Stimulated activated effector memory CD8-positive, alpha-beta T cell treated with anti-CD3 and anti-CD28 coated beads, Interleukin-12 subunit alpha, Interleukin-12 subunit beta, amount 100 ng/mL, for 72 hours (primary cell): ENCODE measurements at regions not wholly inside any gene's neighbourhood (a gene's known extent, or its start where the extent isn't known, plus 50 kb on each side); places are given as distances from the start of the nearest gene placed in this dataset.

Experiments
- ATAC-seq: fragments of 150-1000 bp; cut with Tn5 transposase; 2 replicates; pipeline ENCODE4 v1.10.0; 2021
- DNase-seq, 2 donors: peaks; one replicate each; pipeline ENCODE4 v3.0.0; 2021 to 2022; ENCODE audit warnings: low spot score in 2 of 2
- H3K27ac Mint-ChIP-seq: one replicate; pipeline ENCODE4 v1.8.0; 2022; ENCODE audit warnings: mild to moderate bottlenecking, mixed read lengths
- H3K36me3 Mint-ChIP-seq: one replicate; pipeline ENCODE4 v1.8.0; 2022; ENCODE audit warnings: mild to moderate bottlenecking, mixed read lengths
- H3K4me1 Mint-ChIP-seq: one replicate; pipeline ENCODE4 v1.8.0; 2022; ENCODE audit warnings: mixed read lengths
- H3K4me3 Mint-ChIP-seq: one replicate; pipeline ENCODE4 v1.8.0; 2022; ENCODE audit warnings: mild to moderate bottlenecking, mixed read lengths
- H3K9me3 Mint-ChIP-seq: one replicate; pipeline ENCODE4 v1.8.0; 2022; ENCODE audit warnings: mixed read lengths

- DNase-seq: no peak
- H3K36me3 Mint-ChIP-seq: no peaks in the 10 kb centered on the region
- peaks cover 3% of the 10 kb centered on the region for H3K9me3 Mint-ChIP-seq
- no peak overlapping the region for H3K4me3 Mint-ChIP-seq
- no peaks in the 10 kb centered on the region for H3K4me1 Mint-ChIP-seq
- H3K27ac Mint-ChIP-seq: no peak overlapping the region
- no peak for ATAC-seq
These were observed 627.2 kb downstream of the PSAT1 start for GRCh38 chr9:78923966-78924659.

- Mint-ChIP-seq H3K4me1 (no peaks in the 10 kb centered on the region), H3K9me3 (peaks cover 3% of the 10 kb centered on the region), H3K27ac (no peak overlapping the region), H3K4me3 (no peak overlapping the region), H3K36me3 (no peaks in the 10 kb centered on the region)
- no peak for ATAC-seq
- no peak for DNase-seq
These were observed 630.4 kb downstream of the PSAT1 start for GRCh38 chr9:78927099-78927940.

- Mint-ChIP-seq H3K4me3 (no peak overlapping the region), H3K36me3 (no peaks in the 10 kb centered on the region), H3K4me1 (no peaks in the 10 kb centered on the region), H3K9me3 (peaks cover 6% of the 10 kb centered on the region), H3K27ac (no peak overlapping the region)
- DNase-seq: no peak
- no peak for ATAC-seq
These were observed 631.9 kb downstream of the PSAT1 start for GRCh38 chr9:78928625-78929405.

- ATAC-seq (no peak), DNase-seq (no peak)
- peaks cover 6% of the 10 kb centered on the region for H3K9me3 Mint-ChIP-seq
- no peaks in the 10 kb centered on the region for H3K36me3 Mint-ChIP-seq
- H3K4me1 Mint-ChIP-seq: no peaks in the 10 kb centered on the region
- H3K4me3 Mint-ChIP-seq: no peak overlapping the region
- H3K27ac Mint-ChIP-seq: no peak overlapping the region
These were observed 633.4 kb downstream of the PSAT1 start for GRCh38 chr9:78930281-78930680.

GRCh38 chr9:78932849-78933627 is 636.1 kb downstream of the PSAT1 start:
- ATAC-seq (no peak), DNase-seq (no peak)
- no peak overlapping the region for H3K27ac Mint-ChIP-seq
- no peak overlapping the region for H3K4me3 Mint-ChIP-seq
- peaks cover 3% of the 10 kb centered on the region for H3K9me3 Mint-ChIP-seq
- no peaks in the 10 kb centered on the region for H3K4me1 Mint-ChIP-seq
- H3K36me3 Mint-ChIP-seq: no peaks in the 10 kb centered on the region

GRCh38 chr9:78934880-78935279 is 636.9 kb upstream of the TLE4 start:
- Mint-ChIP-seq H3K9me3 (peaks cover 3% of the 10 kb centered on the region), H3K4me3 (no peak overlapping the region), H3K36me3 (no peaks in the 10 kb centered on the region), H3K27ac (no peak overlapping the region), H3K4me1 (no peaks in the 10 kb centered on the region)
- no peak for ATAC-seq
- no peak for DNase-seq

GRCh38 chr9:78938821-78939220 is 632.9 kb upstream of the TLE4 start:
- Mint-ChIP-seq H3K4me1 (no peaks in the 10 kb centered on the region), H3K4me3 (no peak overlapping the region)

GRCh38 chr9:78939311-78940065 is 632.3 kb upstream of the TLE4 start:
- Mint-ChIP-seq H3K9me3 (peaks cover 8% of the 10 kb centered on the region), H3K27ac (no peak overlapping the region), H3K4me3 (no peak overlapping the region), H3K36me3 (no peaks in the 10 kb centered on the region), H3K4me1 (no peaks in the 10 kb centered on the region)
- no peak for ATAC-seq
- no peak for DNase-seq

More at GRCh38 chr9:78938821-78939220, 632.9 kb upstream of the TLE4 start:
- Mint-ChIP-seq H3K36me3 (no peaks in the 10 kb centered on the region), H3K9me3 (peaks cover 4% of the 10 kb centered on the region), H3K27ac (no peak overlapping the region)
- ATAC-seq: no peak
- DNase-seq: no peak

GRCh38 chr9:78940121-78940855 is 631.5 kb upstream of the TLE4 start:
- Mint-ChIP-seq H3K36me3 (no peaks in the 10 kb centered on the region), H3K4me1 (no peaks in the 10 kb centered on the region), H3K27ac (no peak overlapping the region), H3K4me3 (no peak overlapping the region), H3K9me3 (peaks cover 8% of the 10 kb centered on the region)
- ATAC-seq (no peak), DNase-seq (no peak)

- DNase-seq: no peak
- no peaks in the 10 kb centered on the region for H3K4me1 Mint-ChIP-seq
- H3K27ac Mint-ChIP-seq: no peak overlapping the region
- no peak overlapping the region for H3K4me3 Mint-ChIP-seq
- H3K9me3 Mint-ChIP-seq: peaks cover 23% of the 10 kb centered on the region
- ATAC-seq: no peak
- no peaks in the 10 kb centered on the region for H3K36me3 Mint-ChIP-seq
These were observed 617.5 kb upstream of the TLE4 start for GRCh38 chr9:78954286-78954685.

- DNase-seq (no peak), ATAC-seq (no peak)
- Mint-ChIP-seq H3K36me3 (no peaks in the 10 kb centered on the region), H3K27ac (no peak overlapping the region), H3K4me1 (no peaks in the 10 kb centered on the region), H3K4me3 (no peak overlapping the region), H3K9me3 (peaks cover 13% of the 10 kb centered on the region)
These were observed 612.9 kb upstream of the TLE4 start for GRCh38 chr9:78958892-78959291.

GRCh38 chr9:78962156-78962555 is 609.6 kb upstream of the TLE4 start:
- ATAC-seq: no peak
- no peaks in the 10 kb centered on the region for H3K4me1 Mint-ChIP-seq
- H3K9me3 Mint-ChIP-seq: peaks cover 12% of the 10 kb centered on the region
- H3K4me3 Mint-ChIP-seq: no peak overlapping the region
- no peaks in the 10 kb centered on the region for H3K36me3 Mint-ChIP-seq
- H3K27ac Mint-ChIP-seq: no peak overlapping the region
- DNase-seq: no peak

- no peaks in the 10 kb centered on the region for H3K36me3 Mint-ChIP-seq
- no peaks in the 10 kb centered on the region for H3K4me1 Mint-ChIP-seq
- H3K4me3 Mint-ChIP-seq: no peak overlapping the region
- DNase-seq: no peak
- H3K9me3 Mint-ChIP-seq: peaks cover 9% of the 10 kb centered on the region
- no peak overlapping the region for H3K27ac Mint-ChIP-seq
- ATAC-seq: no peak
These were observed 607.9 kb upstream of the TLE4 start for GRCh38 chr9:78963911-78964310.
